GM21526 (cell line): ENCODE measurements at regions not wholly inside any gene's neighbourhood (a gene's known extent, or its start where the extent isn't known, plus 50 kb on each side); places are given as distances from the start of the nearest gene placed in this dataset.
"Not testable (repeated sequence)": the region's sequence is repeated elsewhere in the genome, so short reads cannot be mapped to it uniquely, and the experiment has no call there.

Experiments
- ATAC-seq: cut with Tn5 transposase; IDR thresholded peaks from one replicate; pipeline ENCODE4 v1.9.1; 2021; ENCODE audit warnings: moderate library complexity; ENCODE audit not compliant: unreplicated experiment, low FRiP score

- no peak for ATAC-seq
Measured at GRCh38 chr10:105758209-105758998, 1117.3 kb downstream of the SORCS3 start.

GRCh38 chr10:105757302-105757701 lies 1116.2 kb downstream of the SORCS3 start:
- no peak for ATAC-seq

- no peak for ATAC-seq
Measured at GRCh38 chr10:105756386-105756785, 1115.3 kb downstream of the SORCS3 start.

- ATAC-seq, result no peak
Measured at GRCh38 chr10:105751688-105752087, 1110.6 kb downstream of the SORCS3 start.

GRCh38 chr10:105745596-105746148 lies 1104.6 kb downstream of the SORCS3 start:
- ATAC-seq, result no peak

- no peak for ATAC-seq
Measured at GRCh38 chr10:105743343-105744056, 1102.4 kb downstream of the SORCS3 start.

- ATAC-seq, result no peak
Measured at GRCh38 chr10:105742923-105743322, 1101.8 kb downstream of the SORCS3 start.

GRCh38 chr10:105742184-105742583 lies 1101.1 kb downstream of the SORCS3 start:
- no peak for ATAC-seq

- ATAC-seq, result no peak
Measured at GRCh38 chr10:105734479-105734878, 1093.4 kb downstream of the SORCS3 start.

- no peak for ATAC-seq
Measured at GRCh38 chr10:105733924-105734323, 1092.8 kb downstream of the SORCS3 start.

- ATAC-seq, result no peak
Measured at GRCh38 chr10:105729428-105729827, 1088.3 kb downstream of the SORCS3 start.

- ATAC-seq, result not testable (repeated sequence)
Measured at GRCh38 chr10:105727586-105727985, 1086.5 kb downstream of the SORCS3 start.

- no peak for ATAC-seq
Measured at GRCh38 chr10:105727131-105727530, 1086.0 kb downstream of the SORCS3 start.

- ATAC-seq, result no peak
Measured at GRCh38 chr10:105726149-105726548, 1085.1 kb downstream of the SORCS3 start.

- ATAC-seq, result no peak
Measured at GRCh38 chr10:105725007-105725406, 1083.9 kb downstream of the SORCS3 start.

GRCh38 chr10:105718207-105718995 lies 1077.3 kb downstream of the SORCS3 start:
- no peak for ATAC-seq

GRCh38 chr10:105714728-105715127 lies 1073.6 kb downstream of the SORCS3 start:
- ATAC-seq, result no peak

GRCh38 chr10:105707603-105708002 lies 1066.5 kb downstream of the SORCS3 start:
- ATAC-seq, result no peak

- ATAC-seq, result no peak
Measured at GRCh38 chr10:105706281-105707026, 1065.4 kb downstream of the SORCS3 start.

GRCh38 chr10:105702211-105702610 lies 1061.1 kb downstream of the SORCS3 start:
- no peak for ATAC-seq
